GM19240 (cell line): ENCODE measurements at regions not wholly inside any gene's neighbourhood (a gene's known extent, or its start where the extent isn't known, plus 50 kb on each side); places are given as distances from the start of the nearest gene placed in this dataset.

Source experiments
- DNase-seq: peaks from one replicate; pipeline ENCODE4 v3.0.0; 2011; ENCODE audit warnings: low spot score; ENCODE audit not compliant: insufficient read length

- DNase-seq: no peak
These were observed 93.9 kb upstream of the HEY2 start for GRCh38 chr6:125655511-125655910.

GRCh38 chr6:125656287-125656870 is 93.1 kb upstream of the HEY2 start:
- no peak for DNase-seq

GRCh38 chr6:125658136-125658535 is 91.3 kb upstream of the HEY2 start:
- DNase-seq: no peak

GRCh38 chr6:125658759-125659431 is 90.5 kb upstream of the HEY2 start:
- DNase-seq: no peak

- no peak for DNase-seq
These were observed 89.5 kb upstream of the HEY2 start for GRCh38 chr6:125659887-125660286.

DNA sequence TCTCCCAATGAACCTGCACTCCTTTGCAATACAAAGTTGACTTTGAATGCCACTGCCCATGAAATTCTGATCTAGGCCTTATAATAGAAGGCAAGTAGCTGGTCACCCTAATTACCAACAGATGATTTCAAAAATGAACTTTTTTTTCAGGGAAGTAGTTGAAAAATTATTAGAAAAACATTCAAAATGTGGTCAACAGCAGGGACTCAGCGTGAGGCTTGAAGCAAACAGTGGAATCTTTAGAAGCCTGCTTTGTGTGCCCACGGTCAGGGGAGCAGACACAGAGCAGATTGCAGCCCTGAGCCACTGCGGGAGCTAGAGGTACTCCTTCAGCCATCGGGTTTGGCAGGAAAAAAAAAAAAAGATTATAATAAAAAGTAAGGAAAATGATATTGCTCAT is 87.1 kb upstream of the HEY2 start:
- DNase-seq: no peak

- no peak for DNase-seq
These were observed 84.1 kb upstream of the HEY2 start for GRCh38 chr6:125665295-125665814.

DNA sequence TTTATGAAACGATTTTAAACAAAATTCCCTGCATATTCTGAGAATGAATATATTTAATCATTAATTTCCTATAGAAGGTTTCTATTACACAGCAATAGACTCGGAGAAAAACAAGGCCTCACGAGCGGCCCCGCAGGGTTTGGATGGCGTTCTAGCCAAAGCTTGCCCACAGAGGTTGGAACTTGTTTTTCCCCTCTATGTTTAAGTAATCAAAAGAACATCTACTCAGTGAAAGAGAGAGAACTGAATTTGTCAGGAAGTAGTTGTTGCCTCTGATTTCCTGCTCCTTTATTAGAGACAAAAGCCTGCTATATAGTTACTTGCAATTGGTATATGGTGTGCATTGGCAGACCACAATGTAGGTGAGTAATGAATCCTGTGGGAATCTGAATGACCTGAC is 82.1 kb upstream of the HEY2 start:
- DNase-seq: no peak

GRCh38 chr6:125668071-125668470 is 81.4 kb upstream of the HEY2 start:
- no peak for DNase-seq

DNA sequence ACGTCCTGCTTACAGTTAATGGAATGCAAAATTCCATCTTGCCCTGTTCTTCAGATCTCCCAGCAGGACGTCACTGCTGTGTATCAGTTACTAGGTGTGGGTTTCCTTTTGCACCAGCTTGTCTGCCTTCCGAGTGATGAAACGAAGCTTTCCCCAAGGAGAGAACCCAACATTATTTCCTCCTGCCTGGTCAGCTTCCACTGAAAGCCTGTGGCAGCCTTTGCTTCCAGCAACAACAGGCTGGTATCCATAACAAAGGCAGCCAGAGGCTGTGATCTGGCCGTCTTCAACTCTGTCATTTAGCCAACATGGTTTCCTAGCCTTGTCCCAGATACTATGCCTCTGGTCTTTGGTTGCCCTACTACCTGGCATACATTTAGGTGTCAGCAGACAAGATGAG is 78.9 kb upstream of the HEY2 start:
- DNase-seq: no peak

DNA sequence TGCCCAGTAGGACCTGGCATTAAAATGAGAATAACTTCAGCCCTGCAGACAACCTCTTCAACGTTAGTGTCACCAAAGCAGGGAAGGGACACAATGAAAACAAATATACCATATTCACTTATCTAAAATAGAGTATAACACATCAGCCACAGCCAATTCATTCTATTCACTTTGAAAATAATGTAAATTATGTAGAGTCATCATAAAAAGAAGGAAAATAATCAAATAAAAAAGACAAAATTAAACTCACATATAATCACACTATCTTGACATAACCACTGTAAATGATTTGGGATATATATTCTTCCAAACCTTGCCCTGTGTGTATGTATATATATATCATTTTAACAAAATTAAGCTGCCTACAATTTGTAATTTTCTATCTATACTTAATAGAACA is 78.1 kb upstream of the HEY2 start:
- DNase-seq: no peak

GRCh38 chr6:125674230-125674629 is 75.2 kb upstream of the HEY2 start:
- DNase-seq: no peak

DNA sequence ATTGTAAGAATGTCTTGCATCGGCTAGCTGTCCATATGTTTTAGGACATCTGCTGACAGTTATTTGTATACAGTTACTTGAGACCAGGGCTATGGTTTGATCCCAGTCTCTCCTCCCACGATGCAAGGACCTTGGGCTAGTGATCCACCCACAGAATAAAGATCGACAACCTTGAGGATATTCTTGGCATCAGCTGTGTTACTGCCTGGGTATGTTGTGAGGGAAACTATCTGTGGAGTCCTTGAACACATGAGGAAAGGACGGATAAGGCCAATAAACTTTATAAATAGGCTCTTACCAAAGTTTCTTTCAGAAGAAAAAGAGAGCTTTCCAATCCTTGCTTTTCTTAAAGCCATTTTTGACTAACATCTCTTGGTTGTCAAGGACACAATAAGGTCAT is 70.8 kb upstream of the HEY2 start:
- DNase-seq: no peak

DNA sequence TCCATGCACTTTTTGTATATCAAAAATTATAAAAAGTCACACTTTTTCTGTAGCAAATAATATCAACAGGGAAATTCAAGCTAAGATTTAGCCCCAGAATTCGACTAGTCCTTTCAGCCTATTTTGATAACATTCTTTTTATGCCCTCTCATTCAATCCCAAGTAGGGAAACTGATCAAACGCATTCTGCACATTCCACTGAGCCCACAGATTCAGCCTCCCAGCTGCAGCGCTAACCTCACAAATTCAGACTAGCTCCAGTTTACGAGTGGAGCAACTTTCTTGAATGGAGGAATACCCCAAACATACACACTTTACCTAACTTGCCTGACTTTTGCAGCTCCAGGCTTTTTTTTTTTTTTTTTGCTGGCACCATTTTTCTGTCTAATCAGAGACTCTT is 70.3 kb upstream of the HEY2 start:
- no peak for DNase-seq

- no peak for DNase-seq
These were observed 69.8 kb upstream of the HEY2 start for GRCh38 chr6:125679651-125680050.

DNA sequence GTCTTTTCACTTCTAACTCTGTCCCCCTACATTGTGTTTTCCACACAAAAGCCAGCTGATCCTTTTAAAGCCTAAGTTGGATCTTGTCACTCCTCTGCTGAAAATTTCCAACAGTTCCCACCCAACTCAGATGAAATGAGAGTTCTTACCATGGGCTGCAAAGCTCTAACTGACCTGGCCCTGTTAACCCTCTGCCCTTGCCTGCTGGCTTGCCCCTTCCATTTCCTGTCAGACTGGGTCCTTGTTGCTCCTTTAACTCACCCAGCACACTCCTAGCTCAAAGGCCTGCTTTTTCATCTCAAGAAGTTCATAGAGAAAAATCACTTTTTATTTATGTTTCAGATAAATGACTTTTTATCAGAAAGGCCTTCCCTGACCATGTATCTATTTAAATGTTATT is 66.5 kb upstream of the HEY2 start:
- DNase-seq: no peak

- DNase-seq: no peak
These were observed 61.3 kb upstream of the HEY2 start for GRCh38 chr6:125688138-125688537.

DNA sequence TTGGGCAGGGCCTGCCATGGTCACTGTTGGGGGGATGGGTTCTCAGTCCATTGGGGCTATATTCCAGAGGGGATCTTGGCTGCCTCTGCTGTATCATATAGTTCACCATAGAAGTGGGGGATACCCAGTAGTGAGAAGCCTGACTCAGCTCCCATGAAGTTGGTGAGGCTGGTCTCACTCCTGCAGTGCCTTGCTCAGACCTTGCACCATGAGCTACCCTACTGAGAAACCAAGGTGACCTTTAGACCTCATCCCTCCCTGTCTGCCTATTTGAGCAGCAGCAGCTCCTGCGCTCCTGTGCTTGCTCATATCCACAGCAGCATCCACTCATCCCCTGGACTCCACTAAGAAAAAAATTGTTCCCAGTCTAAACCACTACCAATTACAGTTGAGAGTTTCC is 56.0 kb upstream of the HEY2 start:
- no peak for DNase-seq

DNA sequence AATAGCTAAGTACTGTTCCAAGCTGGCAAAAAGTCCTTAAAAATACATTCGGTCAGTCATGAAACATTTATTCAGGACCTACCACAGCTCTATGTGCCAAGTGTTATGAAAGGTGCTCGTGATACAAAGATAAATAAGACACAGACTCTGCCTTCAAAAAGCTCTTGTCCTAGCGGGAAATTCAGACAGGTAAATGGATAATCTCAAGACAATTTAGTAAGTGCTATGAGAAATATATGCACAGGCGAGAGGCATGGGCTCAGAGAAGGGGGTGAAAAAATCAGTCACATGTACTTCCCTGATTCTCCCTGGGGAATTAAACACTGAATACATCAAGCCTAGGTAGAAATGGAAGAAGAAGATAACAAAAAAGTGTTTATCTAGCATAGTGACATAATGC is 49.8 kb upstream of the HEY2 start:
- no peak for DNase-seq
